ENCODE measurements at regions not wholly inside any gene's neighbourhood (a gene's known extent, or its start where the extent isn't known, plus 50 kb on each side); places are given as distances from the start of the nearest gene placed in this dataset.

DNA sequence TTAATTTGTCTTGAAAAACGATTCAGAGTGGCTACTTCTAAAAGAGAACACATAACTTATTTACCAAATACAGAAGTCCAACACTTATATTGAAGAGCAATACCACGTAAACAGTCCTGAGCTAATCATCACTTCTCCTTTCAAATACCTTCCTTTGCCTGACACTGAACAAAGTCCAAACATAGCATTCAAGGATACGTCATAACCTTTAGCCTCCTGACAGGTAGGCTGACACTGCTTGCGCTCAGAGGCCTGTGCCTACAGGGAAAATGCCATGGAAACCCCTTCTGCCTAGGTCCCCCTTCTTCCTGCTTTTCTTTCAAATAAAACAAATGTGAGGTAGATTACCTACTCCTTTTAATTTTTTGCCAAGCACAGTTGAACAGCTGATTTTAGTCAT lies 510.0 kb downstream of the INSC start:
- TF ChIP-seq POLR2AphosphoS5 (IDR thresholded peaks at IDR 0.05; ENCODE audit: low read depth, low read length) (no peak), PAX5 (IDR thresholded peaks at IDR 0.05; ENCODE audit: insufficient read depth, low read length, severe bottlenecking) (no peak), SPI1 (IDR thresholded peaks at IDR 0.05; ENCODE audit: low read depth, low read length) (no peak), TAF1 (IDR thresholded peaks at IDR 0.05; ENCODE audit: low read depth, low read length) (no peak), POLR2A (IDR thresholded peaks at IDR 0.05; ENCODE audit: low read depth, low read length) (no peak), POU2F2 (IDR thresholded peaks at IDR 0.05; ENCODE audit: low read depth, low read length) (no peak)
- DNase-seq (ENCODE audit: insufficient read length, low spot score) (no peak), FAIRE-seq (no peak)

DNA sequence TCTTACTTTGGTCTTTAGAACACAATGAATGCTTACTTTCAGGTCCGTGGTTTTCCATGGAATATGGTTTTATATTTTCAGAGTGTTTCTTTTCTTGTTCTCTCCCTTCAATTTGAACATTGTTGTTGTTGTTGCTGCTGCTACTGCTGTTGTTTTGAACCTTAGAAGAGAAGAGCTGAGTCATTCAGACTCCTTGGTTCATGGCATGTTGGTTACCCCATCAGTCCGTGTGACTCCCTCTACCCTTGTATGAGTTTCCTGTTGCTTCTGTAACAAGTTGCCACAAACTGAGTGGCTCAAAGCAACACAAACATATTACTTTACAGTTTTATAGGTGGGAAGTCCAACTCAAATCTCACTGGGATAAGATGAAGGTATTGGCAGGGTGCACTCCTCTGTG lies 511.0 kb downstream of the INSC start:
- no peak for TF ChIP-seq POU2F2 (IDR thresholded peaks at IDR 0.05; ENCODE audit: low read depth, low read length)
- TF ChIP-seq SPI1 (IDR thresholded peaks at IDR 0.05; ENCODE audit: low read depth, low read length): no peak
- no peak for TF ChIP-seq PAX5 (IDR thresholded peaks at IDR 0.05; ENCODE audit: insufficient read depth, low read length, severe bottlenecking)
- no peak for TF ChIP-seq POLR2A (IDR thresholded peaks at IDR 0.05; ENCODE audit: low read depth, low read length)
- TF ChIP-seq POLR2AphosphoS5 (IDR thresholded peaks at IDR 0.05; ENCODE audit: low read depth, low read length): no peak
- TF ChIP-seq TAF1 (IDR thresholded peaks at IDR 0.05; ENCODE audit: low read depth, low read length): no peak
- no peak for FAIRE-seq
- DNase-seq (ENCODE audit: insufficient read length, low spot score): no peak

DNA sequence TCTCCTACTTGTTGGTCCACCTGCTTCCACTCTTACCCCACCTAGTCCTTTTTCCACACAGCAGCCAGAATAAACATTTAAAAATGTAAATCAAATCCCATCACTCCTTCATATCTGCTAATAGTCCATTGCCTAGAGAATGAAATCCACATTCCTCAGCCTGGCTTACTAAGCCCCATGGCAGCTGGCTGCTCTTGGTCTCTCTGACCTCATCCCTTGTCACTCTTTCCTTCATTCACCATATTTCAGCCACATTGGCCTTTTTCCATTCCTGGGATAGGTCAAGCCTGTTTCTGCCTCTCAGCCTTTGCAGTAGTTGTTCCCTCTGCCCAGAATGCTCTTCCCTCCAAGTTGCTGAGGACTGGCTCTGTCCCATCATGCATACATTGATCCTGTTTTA lies 512.8 kb downstream of the INSC start:
- DNase-seq (ENCODE audit: insufficient read length, low spot score) (no peak), FAIRE-seq (no peak)
- TF ChIP-seq PAX5 (IDR thresholded peaks at IDR 0.05; ENCODE audit: insufficient read depth, low read length, severe bottlenecking) (no peak), POLR2A (IDR thresholded peaks at IDR 0.05; ENCODE audit: low read depth, low read length) (no peak), POU2F2 (IDR thresholded peaks at IDR 0.05; ENCODE audit: low read depth, low read length) (no peak), SPI1 (IDR thresholded peaks at IDR 0.05; ENCODE audit: low read depth, low read length) (no peak), TAF1 (IDR thresholded peaks at IDR 0.05; ENCODE audit: low read depth, low read length) (no peak)

DNA sequence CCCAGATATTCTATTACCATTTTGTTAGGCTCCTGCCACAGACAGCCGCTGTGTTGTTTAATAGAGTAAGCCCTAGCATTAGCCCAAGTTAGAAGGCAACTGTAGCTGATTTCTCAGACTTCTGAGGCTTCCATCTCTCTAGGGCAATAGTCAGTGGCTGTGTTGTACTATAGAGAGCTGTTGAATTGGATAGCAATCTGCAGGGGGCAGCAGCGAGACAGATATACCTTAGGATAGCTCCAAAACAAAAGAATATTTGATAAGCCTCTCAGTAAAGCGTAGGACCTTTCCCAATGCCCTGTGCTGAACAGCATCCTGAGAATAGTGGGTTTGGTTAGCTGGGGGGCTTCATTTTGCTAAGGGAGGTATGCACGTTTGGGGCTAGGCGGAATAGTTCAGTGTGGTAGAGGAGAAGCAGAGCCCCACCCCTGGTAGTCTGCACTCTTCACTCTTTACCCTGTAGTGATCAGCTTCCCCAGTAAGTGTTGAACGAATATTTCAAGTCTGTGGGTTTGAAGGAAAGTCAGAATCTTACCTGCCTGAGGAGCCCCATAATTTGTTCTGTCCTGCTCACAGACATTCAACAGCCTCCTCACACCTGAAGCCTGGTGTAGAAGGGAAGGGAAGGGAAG lies 515.1 kb downstream of the INSC start:
- TF ChIP-seq PAX5 (IDR thresholded peaks at IDR 0.05; ENCODE audit: insufficient read depth, low read length, severe bottlenecking) (no peak), SPI1 (IDR thresholded peaks at IDR 0.05; ENCODE audit: low read depth, low read length) (no peak), POLR2AphosphoS5 (IDR thresholded peaks at IDR 0.05; ENCODE audit: low read depth, low read length) (no peak), POU2F2 (IDR thresholded peaks at IDR 0.05; ENCODE audit: low read depth, low read length) (no peak), POLR2A (IDR thresholded peaks at IDR 0.05; ENCODE audit: low read depth, low read length) (no peak), TAF1 (IDR thresholded peaks at IDR 0.05; ENCODE audit: low read depth, low read length) (no peak)
- DNase-seq (ENCODE audit: insufficient read length, low spot score) (no peak), FAIRE-seq (no peak)

DNA sequence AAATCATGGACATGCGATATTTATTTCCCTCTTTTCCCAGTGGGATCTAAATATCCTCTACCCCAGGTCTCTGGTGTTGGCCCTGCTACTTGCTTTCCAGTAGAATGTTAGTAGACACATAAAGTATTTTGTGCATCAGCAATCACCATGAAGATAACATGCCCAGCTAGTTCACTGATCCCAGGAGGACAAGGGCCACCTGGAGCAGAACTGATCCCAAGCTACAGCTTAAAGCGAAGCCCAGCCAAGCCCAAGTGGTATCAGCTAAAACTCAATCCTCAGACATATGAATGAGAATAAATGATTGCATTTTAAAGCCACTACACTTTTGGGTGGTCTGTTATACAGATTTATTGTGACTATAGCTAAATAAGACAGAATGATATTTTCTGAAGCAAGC lies 516.2 kb downstream of the INSC start:
- DNase-seq (ENCODE audit: insufficient read length, low spot score) (no peak), FAIRE-seq (no peak)
- TF ChIP-seq SPI1 (IDR thresholded peaks at IDR 0.05; ENCODE audit: low read depth, low read length) (no peak), TAF1 (IDR thresholded peaks at IDR 0.05; ENCODE audit: low read depth, low read length) (no peak), POU2F2 (IDR thresholded peaks at IDR 0.05; ENCODE audit: low read depth, low read length) (no peak), PAX5 (IDR thresholded peaks at IDR 0.05; ENCODE audit: insufficient read depth, low read length, severe bottlenecking) (no peak), POLR2AphosphoS5 (IDR thresholded peaks at IDR 0.05; ENCODE audit: low read depth, low read length) (no peak), POLR2A (IDR thresholded peaks at IDR 0.05; ENCODE audit: low read depth, low read length) (no peak)

DNA sequence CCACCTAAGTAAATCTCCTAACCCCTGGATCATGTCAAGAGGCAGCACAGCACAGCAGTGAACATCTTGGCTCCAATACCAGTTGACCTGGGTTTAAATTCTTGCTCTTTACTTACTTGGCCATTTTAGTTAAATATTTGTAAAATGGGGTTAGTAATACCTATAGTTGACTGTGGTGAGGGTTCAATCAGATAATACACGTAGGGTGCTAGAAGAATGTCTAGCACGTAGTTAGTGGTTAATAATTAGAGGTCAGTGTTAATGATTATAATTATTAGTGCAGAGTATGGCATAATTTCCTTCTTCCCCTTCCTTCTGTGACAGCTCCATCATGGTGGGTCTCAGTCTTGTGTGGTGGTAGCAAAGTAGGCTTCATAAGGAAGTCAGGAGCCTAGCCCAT lies 520.8 kb downstream of the INSC start:
- DNase-seq (ENCODE audit: insufficient read length, low spot score) (no peak), FAIRE-seq (no peak)
- TF ChIP-seq POU2F2 (IDR thresholded peaks at IDR 0.05; ENCODE audit: low read depth, low read length): no peak
- TF ChIP-seq POLR2AphosphoS5 (IDR thresholded peaks at IDR 0.05; ENCODE audit: low read depth, low read length): no peak
- TF ChIP-seq POLR2A (IDR thresholded peaks at IDR 0.05; ENCODE audit: low read depth, low read length): no peak
- TF ChIP-seq SPI1 (IDR thresholded peaks at IDR 0.05; ENCODE audit: low read depth, low read length): no peak
- TF ChIP-seq TAF1 (IDR thresholded peaks at IDR 0.05; ENCODE audit: low read depth, low read length): no peak
- TF ChIP-seq PAX5 (IDR thresholded peaks at IDR 0.05; ENCODE audit: insufficient read depth, low read length, severe bottlenecking): no peak

DNA sequence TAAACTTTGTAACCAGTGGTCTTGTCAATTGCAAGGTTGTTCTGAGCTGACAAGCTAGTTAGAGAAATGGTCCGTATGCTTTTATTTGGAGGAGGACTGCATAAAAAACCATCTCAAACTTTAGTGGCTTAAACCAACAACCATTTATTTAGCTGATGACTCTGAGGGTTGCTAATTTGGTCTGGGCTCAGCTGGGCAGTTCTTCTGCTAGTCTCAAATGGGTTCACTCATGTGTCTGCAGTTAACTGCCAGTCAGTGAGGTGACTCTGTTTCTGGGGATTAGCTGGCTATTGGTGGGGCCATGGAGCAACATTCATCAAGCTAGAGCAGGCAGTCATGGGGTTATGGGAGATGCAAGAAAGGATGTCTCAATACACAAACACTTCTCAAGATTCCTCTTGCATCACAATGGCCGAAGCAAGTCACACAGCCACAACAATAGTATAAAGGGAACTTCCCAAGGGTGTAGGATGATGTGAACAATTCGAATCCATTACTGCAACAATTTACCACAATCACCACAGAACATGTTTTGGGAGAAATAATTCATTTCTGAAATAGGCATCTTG lies 521.9 kb downstream of the INSC start:
- FAIRE-seq (no peak), DNase-seq (ENCODE audit: insufficient read length, low spot score) (no peak)
- TF ChIP-seq PAX5 (IDR thresholded peaks at IDR 0.05; ENCODE audit: insufficient read depth, low read length, severe bottlenecking) (no peak), TAF1 (IDR thresholded peaks at IDR 0.05; ENCODE audit: low read depth, low read length) (no peak), POU2F2 (IDR thresholded peaks at IDR 0.05; ENCODE audit: low read depth, low read length) (no peak), SPI1 (IDR thresholded peaks at IDR 0.05; ENCODE audit: low read depth, low read length) (no peak), POLR2A (IDR thresholded peaks at IDR 0.05; ENCODE audit: low read depth, low read length) (no peak), POLR2AphosphoS5 (IDR thresholded peaks at IDR 0.05; ENCODE audit: low read depth, low read length) (no peak)

DNA sequence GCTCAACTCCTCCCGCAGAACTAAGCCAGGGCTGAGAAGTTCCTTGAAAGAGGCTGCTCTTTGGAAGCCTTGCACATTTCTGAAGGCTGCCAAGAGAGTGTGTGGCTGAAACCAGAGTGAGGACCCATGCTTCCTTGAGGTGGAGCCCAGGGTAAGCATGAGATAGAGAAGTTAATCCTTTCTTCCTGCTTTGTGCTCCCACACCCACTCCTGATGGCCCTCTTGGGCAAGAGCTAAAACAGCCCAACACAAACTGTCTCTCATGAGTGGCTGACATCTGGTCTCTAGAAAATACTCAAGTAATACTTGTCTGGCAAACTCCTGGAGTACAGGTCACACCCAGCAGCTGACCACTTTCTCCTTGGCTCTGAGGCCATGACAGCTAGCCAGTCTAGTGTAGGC lies 523.7 kb downstream of the INSC start:
- no peak for TF ChIP-seq POU2F2 (IDR thresholded peaks at IDR 0.05; ENCODE audit: low read depth, low read length)
- no peak for TF ChIP-seq PAX5 (IDR thresholded peaks at IDR 0.05; ENCODE audit: insufficient read depth, low read length, severe bottlenecking)
- TF ChIP-seq TAF1 (IDR thresholded peaks at IDR 0.05; ENCODE audit: low read depth, low read length): no peak
- TF ChIP-seq POLR2AphosphoS5 (IDR thresholded peaks at IDR 0.05; ENCODE audit: low read depth, low read length): no peak
- no peak for TF ChIP-seq POLR2A (IDR thresholded peaks at IDR 0.05; ENCODE audit: low read depth, low read length)
- DNase-seq (ENCODE audit: insufficient read length, low spot score): no peak
- FAIRE-seq: no peak

DNA sequence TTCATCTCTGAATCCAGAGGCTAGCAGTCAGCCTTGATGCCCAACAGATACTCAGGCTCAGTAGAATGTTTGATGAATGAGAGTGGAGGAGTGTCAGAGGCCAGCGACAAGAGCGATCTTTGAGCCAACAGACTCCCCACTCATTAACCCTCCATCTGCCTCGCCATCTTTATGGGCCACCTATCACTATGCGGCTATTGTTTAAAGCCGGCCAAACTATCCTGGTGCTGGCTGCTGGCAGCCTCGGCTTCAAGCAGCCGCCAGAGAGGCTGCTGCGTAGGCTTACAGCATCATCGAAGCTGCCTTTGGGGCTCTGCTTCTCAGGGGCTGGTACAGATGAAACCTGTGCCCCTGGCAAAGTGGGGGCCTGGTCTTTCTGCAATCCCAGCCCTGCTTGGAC lies 525.6 kb downstream of the INSC start:
- DNase-seq (ENCODE audit: insufficient read length, low spot score) (no peak), FAIRE-seq (no peak)
- TF ChIP-seq PAX5 (IDR thresholded peaks at IDR 0.05; ENCODE audit: insufficient read depth, low read length, severe bottlenecking) (no peak), POU2F2 (IDR thresholded peaks at IDR 0.05; ENCODE audit: low read depth, low read length) (no peak), TAF1 (IDR thresholded peaks at IDR 0.05; ENCODE audit: low read depth, low read length) (no peak), POLR2A (IDR thresholded peaks at IDR 0.05; ENCODE audit: low read depth, low read length) (no peak), POLR2AphosphoS5 (IDR thresholded peaks at IDR 0.05; ENCODE audit: low read depth, low read length) (no peak), SPI1 (IDR thresholded peaks at IDR 0.05; ENCODE audit: low read depth, low read length) (no peak)
